PC-9 (cell line): ENCODE measurements at regions not wholly inside any gene's neighbourhood (a gene's known extent, or its start where the extent isn't known, plus 50 kb on each side); places are given as distances from the start of the nearest gene placed in this dataset.

ENCODE experiments used
- BruUV-seq: library from RNA; stranded (reverse); fragments of 400-500 nt; replicated peaks from 2 replicates; lab custom pipeline; 2021; lab: Mats Ljungman, UMichigan
- CTCF ChIA-PET: fragments of 300-600 bp; sonication (Branson Sonifier 250); formaldehyde crosslinking; loops from one replicate; lab custom pipeline; 2022; ENCODE audit warnings: antibody characterized with exemption; lab: Charles Lee
- POLR2A ChIA-PET: fragments of 300-600 bp; sonication (Branson Sonifier 250); formaldehyde crosslinking; loops from one replicate; lab custom pipeline; 2022; ENCODE audit warnings: antibody characterized with exemption; ENCODE audit not compliant: unreplicated experiment; lab: Charles Lee
- DNase-seq, 2 experiments: peaks; one replicate each; pipeline versions ENCODE4 v3.0.0 to v3.0.0-alpha.2; 2015 to 2022; ENCODE audit warnings: mixed read lengths in 1 of 2
- H2AFZ ChIP-seq: fragments of 200-600 bp; sonication (generic); 2 replicates; pipeline ENCODE4 v1.8.1; 2017; ENCODE audit warnings: antibody characterized with exemption
- H3F3A ChIP-seq: fragments of 200-600 bp; sonication (generic); 2 replicates; pipeline ENCODE4 v1.8.1; 2017; ENCODE audit warnings: antibody characterized with exemption, mild to moderate bottlenecking, low read depth; ENCODE audit not compliant: insufficient read depth
- H3K27ac ChIP-seq: fragments of 200-600 bp; sonication (generic); 2 replicates; pipeline ENCODE4 v1.6.1; 2016; ENCODE audit warnings: mixed run types
- H3K27me3 ChIP-seq: fragments of 200-600 bp; sonication (generic); 2 replicates; pipeline ENCODE4 v1.6.1; 2016; ENCODE audit warnings: low read depth, mixed run types; ENCODE audit not compliant: insufficient read depth
- H3K36me3 ChIP-seq: fragments of 200-600 bp; sonication (generic); 2 replicates; pipeline ENCODE4 v1.6.1; 2016; ENCODE audit warnings: low read depth, mixed run types
- H3K4me1 ChIP-seq: fragments of 200-600 bp; sonication (generic); replicated peaks from 2 replicates; pipeline ENCODE4 v1.6.1; 2016; ENCODE audit warnings: mixed run types; ENCODE audit not compliant: insufficient read depth
- H3K4me2 ChIP-seq: fragments of 200-600 bp; sonication (generic); 2 replicates; pipeline ENCODE4 v1.6.1; 2017; ENCODE audit warnings: mixed run types
- H3K4me3 ChIP-seq: fragments of 200-600 bp; sonication (generic); 2 replicates; pipeline ENCODE4 v1.6.1; 2016; ENCODE audit warnings: mixed run types
- H3K79me2 ChIP-seq: fragments of 200-600 bp; sonication (generic); 2 replicates; pipeline ENCODE4 v1.6.1; 2017; ENCODE audit warnings: low read depth, mixed run types
- H3K9me2 ChIP-seq: fragments of 200-600 bp; sonication (generic); 2 replicates; pipeline ENCODE4 v1.8.1; 2017; ENCODE audit warnings: mild to moderate bottlenecking; ENCODE audit not compliant: insufficient read depth
- H3K9me3 ChIP-seq: fragments of 200-600 bp; sonication (generic); 2 replicates; pipeline ENCODE4 v1.8.1; 2016; ENCODE audit warnings: low read depth; ENCODE audit not compliant: insufficient read depth
- H4K20me1 ChIP-seq: fragments of 200-600 bp; sonication (generic); 2 replicates; pipeline ENCODE4 v1.8.1; 2017; ENCODE audit not compliant: insufficient read depth
- EZH2 ChIP-seq: fragments of 200-600 bp; sonication (generic); IDR thresholded peaks from 2 replicates; pipeline ENCODE4 v1.8.0; 2017; ENCODE audit warnings: antibody characterized with exemption, low read depth
- intact Hi-C: fragments of 100-400 bp; cut with micrococcal nuclease; formaldehyde crosslinking; loops from one replicate; pipeline ENCODE4 v1.10.0; 2022; ENCODE audit not compliant: unreplicated experiment
- TF ChIP-seq, protein P1 (sequence below): fragments of 200-600 bp; sonication (generic); conservative IDR thresholded peaks from 2 replicates; pipeline ENCODE4 v1.6.1; 2017; ENCODE audit warnings: mixed run types, antibody characterized with exemption, mild to moderate bottlenecking, moderate library complexity

DNA sequence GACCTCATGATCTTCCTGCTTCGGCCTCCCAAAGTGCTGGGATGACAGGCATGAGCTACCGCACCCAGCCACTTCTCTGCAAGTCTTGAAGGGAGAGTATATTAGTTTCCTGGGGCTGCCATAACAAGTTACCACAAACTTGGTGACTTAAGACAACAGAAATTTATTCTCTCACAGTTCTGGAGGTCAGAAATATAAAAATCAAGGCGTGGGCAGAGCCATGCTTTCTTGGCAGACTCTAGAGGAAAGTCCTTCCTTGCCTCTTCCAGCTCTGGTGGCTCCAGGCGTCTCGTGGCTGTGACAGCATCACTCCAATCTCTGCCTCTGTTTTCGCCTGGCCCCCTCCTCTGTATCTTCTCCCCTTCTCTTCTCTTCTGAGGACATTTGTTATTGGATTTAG lies 110.2 kb upstream of the NAV2 start:
- Histone ChIP-seq H3K9me3 (no peaks in the 10 kb centered on the region), H3K9me2 (no peaks in the 10 kb centered on the region), H3K4me3 (no peak overlapping the region), H3K36me3 (no peaks in the 10 kb centered on the region), H3F3A (no peaks in the 10 kb centered on the region), H3K4me1 (no peaks in the 10 kb centered on the region), H3K4me2 (no peak overlapping the region), H3K27ac (no peak overlapping the region), H3K27me3 (no peaks in the 10 kb centered on the region), H3K79me2 (no peaks in the 10 kb centered on the region), H4K20me1 (no peaks in the 10 kb centered on the region), H2AFZ (no peak overlapping the region)
- DNase-seq = no peak
- no TSS peak for BruUV-seq
- intact Hi-C loops = no loop called here
- POLR2A ChIA-PET = no interaction called here
- TF ChIP-seq, protein P1, sequence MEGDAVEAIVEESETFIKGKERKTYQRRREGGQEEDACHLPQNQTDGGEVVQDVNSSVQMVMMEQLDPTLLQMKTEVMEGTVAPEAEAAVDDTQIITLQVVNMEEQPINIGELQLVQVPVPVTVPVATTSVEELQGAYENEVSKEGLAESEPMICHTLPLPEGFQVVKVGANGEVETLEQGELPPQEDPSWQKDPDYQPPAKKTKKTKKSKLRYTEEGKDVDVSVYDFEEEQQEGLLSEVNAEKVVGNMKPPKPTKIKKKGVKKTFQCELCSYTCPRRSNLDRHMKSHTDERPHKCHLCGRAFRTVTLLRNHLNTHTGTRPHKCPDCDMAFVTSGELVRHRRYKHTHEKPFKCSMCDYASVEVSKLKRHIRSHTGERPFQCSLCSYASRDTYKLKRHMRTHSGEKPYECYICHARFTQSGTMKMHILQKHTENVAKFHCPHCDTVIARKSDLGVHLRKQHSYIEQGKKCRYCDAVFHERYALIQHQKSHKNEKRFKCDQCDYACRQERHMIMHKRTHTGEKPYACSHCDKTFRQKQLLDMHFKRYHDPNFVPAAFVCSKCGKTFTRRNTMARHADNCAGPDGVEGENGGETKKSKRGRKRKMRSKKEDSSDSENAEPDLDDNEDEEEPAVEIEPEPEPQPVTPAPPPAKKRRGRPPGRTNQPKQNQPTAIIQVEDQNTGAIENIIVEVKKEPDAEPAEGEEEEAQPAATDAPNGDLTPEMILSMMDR = no peak
- TF ChIP-seq EZH2 = no peak
- CTCF ChIA-PET = no interaction called here

GRCh38 chr11:19601235-19601634 lies 111.4 kb upstream of the NAV2 start:
- Histone ChIP-seq H3K79me2 (no peaks in the 10 kb centered on the region), H3F3A (no peaks in the 10 kb centered on the region), H3K4me3 (no peak overlapping the region), H3K9me3 (no peaks in the 10 kb centered on the region), H3K36me3 (no peaks in the 10 kb centered on the region), H2AFZ (no peak overlapping the region), H3K27ac (no peak overlapping the region), H3K4me2 (no peak overlapping the region), H3K9me2 (no peaks in the 10 kb centered on the region), H3K27me3 (no peaks in the 10 kb centered on the region), H3K4me1 (peaks cover 3% of the 10 kb centered on the region), H4K20me1 (no peaks in the 10 kb centered on the region)
- DNase-seq = no peak
- ChIA-PET POLR2A (no interaction called here), CTCF (interaction anchor here (0.6 kb wide), 1 partner anchor 35 kb away, joined by 3 read pairs; no protein-coding TSS in a partner anchor)
- no TSS peak for BruUV-seq
- no peak for TF ChIP-seq EZH2
- TF ChIP-seq, protein P1 = no peak
- intact Hi-C loops = no loop called here

DNA sequence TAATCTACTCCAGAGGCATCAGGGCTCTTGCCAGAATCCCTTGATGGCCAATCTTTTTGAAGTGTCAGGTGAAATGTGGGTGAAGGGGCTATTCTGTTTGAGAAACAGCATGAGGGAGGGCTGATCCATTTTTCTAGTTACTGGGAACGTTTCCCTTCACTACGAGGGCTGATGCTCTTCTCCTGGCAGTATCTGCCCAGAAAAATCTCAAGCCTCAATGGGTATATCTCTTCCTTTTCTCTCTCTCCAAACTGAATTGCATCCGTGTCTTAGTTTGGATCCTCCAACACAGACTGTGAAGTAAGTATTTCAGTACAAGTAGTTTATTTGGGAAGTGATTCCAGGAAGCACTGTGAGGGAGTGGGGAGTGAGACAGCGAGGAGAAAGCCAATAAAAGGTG lies 113.0 kb upstream of the NAV2 start:
- no peaks in the 10 kb centered on the region for H3K9me3 ChIP-seq
- peaks cover 13% of the 10 kb centered on the region for H3K4me1 ChIP-seq
- no peaks in the 10 kb centered on the region for H3K36me3 ChIP-seq
- H3K9me2 ChIP-seq = no peaks in the 10 kb centered on the region
- TF ChIP-seq, protein P1 = no peak
- TF ChIP-seq EZH2 = no peak
- no peak for DNase-seq
- no peaks in the 10 kb centered on the region for H3K79me2 ChIP-seq
- H3F3A ChIP-seq = no peaks in the 10 kb centered on the region
- H4K20me1 ChIP-seq = no peaks in the 10 kb centered on the region
- CTCF ChIA-PET = no interaction called here
- no peak overlapping the region for H2AFZ ChIP-seq
- intact Hi-C loops = no loop called here
- no peak overlapping the region for H3K4me2 ChIP-seq
- no peak overlapping the region for H3K4me3 ChIP-seq
- POLR2A ChIA-PET = no interaction called here
- BruUV-seq = no TSS peak
- no peak overlapping the region for H3K27ac ChIP-seq
- H3K27me3 ChIP-seq = no peaks in the 10 kb centered on the region
